ENCODE measurements at regions not wholly inside any gene's neighbourhood (a gene's known extent, or its start where the extent isn't known, plus 50 kb on each side); places are given as distances from the start of the nearest gene placed in this dataset.

DNA sequence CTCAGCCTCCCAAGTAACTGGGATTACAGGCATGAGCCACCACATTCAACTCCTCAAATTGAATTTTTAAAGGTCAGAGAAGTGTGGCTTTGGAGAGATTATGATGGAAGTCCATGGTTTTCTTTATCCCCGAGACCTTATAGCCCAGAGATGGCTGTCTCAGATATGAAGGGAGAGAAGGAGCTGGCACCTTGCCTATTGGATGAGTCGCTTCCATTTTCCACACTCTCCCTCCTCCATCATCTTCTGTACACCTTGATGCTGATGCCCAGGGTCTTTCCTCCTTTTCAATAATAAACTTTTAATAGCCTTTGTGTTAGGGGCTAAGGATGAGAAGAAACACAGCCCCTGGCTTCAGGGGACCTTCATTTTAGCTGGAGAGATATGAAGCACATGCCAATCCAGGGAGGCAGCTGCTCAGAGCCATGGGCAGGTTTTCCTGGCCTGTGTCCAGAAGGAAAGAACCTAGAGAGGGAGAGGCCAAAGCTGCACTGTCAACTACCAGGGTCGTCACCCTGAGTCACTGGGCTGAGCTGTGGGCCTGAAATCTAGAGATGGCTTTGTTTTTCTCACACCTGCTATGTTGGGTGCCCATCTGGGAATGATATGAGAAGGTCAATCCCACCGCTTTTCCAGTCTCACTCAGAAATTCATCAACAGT, 146.0 kb upstream of the SERTAD2 start:
- TF ChIP-seq CTCF (IDR thresholded peaks at IDR 0.05) (no peak), POLR2A (IDR thresholded peaks at IDR 0.05) (no peak)
